Fibroblast of skin of back (primary cell): ENCODE measurements at regions not wholly inside any gene's neighbourhood (a gene's known extent, or its start where the extent isn't known, plus 50 kb on each side); places are given as distances from the start of the nearest gene placed in this dataset.

Experiments
- DNase-seq: peaks from one replicate; pipeline ENCODE4 v3.0.0-alpha.2; 2013

- peak; percentile 53 for DNase-seq
Measured at GRCh38 chr12:124517260-124518050, 50.0 kb downstream of the NCOR2 start.

GRCh38 chr12:124516850-124517249 lies 50.6 kb downstream of the NCOR2 start:
- DNase-seq, result no peak

GRCh38 chr12:124515981-124516380 lies 51.4 kb downstream of the NCOR2 start:
- DNase-seq, result no peak

- DNase-seq, result no peak
Measured at GRCh38 chr12:124514996-124515932, 52.1 kb downstream of the NCOR2 start.

GRCh38 chr12:124514145-124514995 lies 53.0 kb downstream of the NCOR2 start:
- no peak for DNase-seq

GRCh38 chr12:124513297-124513867 lies 54.0 kb downstream of the NCOR2 start:
- no peak for DNase-seq

- peak; percentile 97 for DNase-seq
Measured at GRCh38 chr12:124512667-124513296, 54.6 kb downstream of the NCOR2 start.

GRCh38 chr12:124511259-124511985 lies 56.0 kb downstream of the NCOR2 start:
- no peak for DNase-seq

- no peak for DNase-seq
Measured at GRCh38 chr12:124510301-124510970, 57.0 kb downstream of the NCOR2 start.

GRCh38 chr12:124509676-124510300 lies 57.6 kb downstream of the NCOR2 start:
- peak; percentile 50 for DNase-seq

- no peak for DNase-seq
Measured at GRCh38 chr12:124509300-124509675, 58.1 kb downstream of the NCOR2 start.

- no peak for DNase-seq
Measured at GRCh38 chr12:124508381-124509079, 58.9 kb downstream of the NCOR2 start.

GRCh38 chr12:124507188-124508109 lies 60.0 kb downstream of the NCOR2 start:
- DNase-seq, result peak; percentile 58

GRCh38 chr12:124506832-124507153 lies 60.6 kb downstream of the NCOR2 start:
- DNase-seq, result no peak

GRCh38 chr12:124506145-124506831 lies 61.1 kb downstream of the NCOR2 start:
- peak; percentile 78 for DNase-seq

- no peak for DNase-seq
Measured at GRCh38 chr12:124505001-124505818, 62.2 kb downstream of the NCOR2 start.
